Endothelial cell of umbilical vein (primary cell): ENCODE measurements at regions not wholly inside any gene's neighbourhood (a gene's known extent, or its start where the extent isn't known, plus 50 kb on each side); places are given as distances from the start of the nearest gene placed in this dataset.

Experiments
- BruUV-seq: library from RNA; stranded (reverse); fragments of 400-500 nt; replicated peaks from 2 replicates; lab custom pipeline; 2021; lab: Mats Ljungman, UMichigan
- CTCF ChIA-PET: fragments of 300-600, 350-600 bp; sonication (Branson Sonifier 250); formaldehyde crosslinking; loops from one replicate; lab custom pipeline; 2021; ENCODE audit warnings: antibody characterized with exemption, inconsistent platforms; lab: Charles Lee
- POLR2A ChIA-PET: fragments of 300-600, 350-600 bp; sonication (Branson Sonifier 250); formaldehyde crosslinking; loops from one replicate; lab custom pipeline; 2021; ENCODE audit warnings: antibody characterized with exemption, inconsistent platforms; lab: Charles Lee
- DNase-seq: peaks from one replicate; pipeline ENCODE4 v3.0.0-alpha.2; 2011; ENCODE audit warnings: low read depth, low spot score
- FAIRE-seq: peaks from 2 replicates; lab custom pipeline; 2011; peaks lifted over from hg19 to GRCh38; lab: Jason Lieb, UNC
- H2AFZ ChIP-seq: 2 replicates; pipeline ENCODE4 v1.6.0; 2012; ENCODE audit warnings: low read depth, low read length, control low read depth, inconsistent platforms
- H3K27ac ChIP-seq: 2 replicates; pipeline ENCODE4 v1.5.1; 2011; ENCODE audit warnings: low read depth, mild to moderate bottlenecking, control low read depth, low read length, moderate library complexity; ENCODE audit not compliant: insufficient read depth
- H3K27me3 ChIP-seq, 2 experiments: 2 replicates each; pipeline versions ENCODE4 v1.6.0 to v1.6.1; 2011; ENCODE audit warnings: low read length in 2 of 2, mixed read lengths in 1 of 2; ENCODE audit not compliant: control insufficient read depth in 2 of 2, insufficient read depth in 2 of 2
- H3K36me3 ChIP-seq, 2 experiments: 2 replicates in 1 of 2; 3 replicates in 1 of 2; pipeline ENCODE4 v1.5.1; 2011; ENCODE audit warnings: low read length in 2 of 2, mild to moderate bottlenecking in 1 of 2, moderate library complexity in 1 of 2; ENCODE audit not compliant: control insufficient read depth in 2 of 2, insufficient read depth in 2 of 2; ENCODE audit errors: extremely low read depth in 1 of 2
- H3K4me1 ChIP-seq: 3 replicates; pipeline ENCODE4 v1.5.1; 2011; ENCODE audit warnings: mild to moderate bottlenecking, low read length; ENCODE audit not compliant: control insufficient read depth, insufficient read depth; ENCODE audit errors: extremely low read depth
- H3K4me2 ChIP-seq: 2 replicates; pipeline ENCODE4 v1.6.1; 2011; ENCODE audit warnings: low read length, control low read depth, mixed read lengths; ENCODE audit not compliant: insufficient read depth
- H3K4me3 ChIP-seq, 3 experiments: fragments of 200-600 bp in 1 of 3; sonication (generic), shearing (Covaris generic) in 1 of 3; replicated peaks in 1 of 3; 2 replicates each; pipeline ENCODE4 v1.5.1; 2011 to 2016; ENCODE audit warnings: control low read depth in 3 of 3, low read length in 3 of 3, mild to moderate bottlenecking in 2 of 3, inconsistent platforms in 1 of 3, low read depth in 1 of 3, moderate library complexity in 1 of 3; ENCODE audit not compliant: insufficient read depth in 1 of 3
- H3K79me2 ChIP-seq: 2 replicates; pipeline ENCODE4 v1.6.0; 2012; ENCODE audit warnings: low read length, inconsistent platforms; ENCODE audit not compliant: control insufficient read depth, insufficient read depth
- H3K9ac ChIP-seq: replicated peaks from 2 replicates; pipeline ENCODE3; 2011; ENCODE audit warnings: low read length, control low read depth; ENCODE audit not compliant: insufficient read depth; ENCODE audit errors: extremely low read depth
- H3K9me1 ChIP-seq: replicated peaks from 3 replicates; pipeline ENCODE4 v1.6.0; 2011; ENCODE audit warnings: mild to moderate bottlenecking, low read length; ENCODE audit not compliant: control insufficient read depth, insufficient read depth; ENCODE audit errors: extremely low read depth
- H3K9me3 ChIP-seq: replicated peaks from 2 replicates; pipeline ENCODE4 v1.5.1; 2012; ENCODE audit warnings: low read length, inconsistent platforms; ENCODE audit not compliant: control insufficient read depth, insufficient read depth
- H4K20me1 ChIP-seq: replicated peaks from 2 replicates; pipeline ENCODE3; 2011; ENCODE audit warnings: mild to moderate bottlenecking, low read length; ENCODE audit not compliant: control insufficient read depth, insufficient read depth; ENCODE audit errors: extremely low read depth
- CTCF ChIP-seq, 2 donors: IDR thresholded peaks; 1 replicate in 1 of 2; 2 replicates in 1 of 2; pipeline ENCODE4 v1.5.1; 2011; ENCODE audit warnings: low read length in 2 of 2, mild to moderate bottlenecking in 2 of 2, moderate library complexity in 2 of 2, control low read depth in 1 of 2, inconsistent platforms in 1 of 2, low read depth in 1 of 2; ENCODE audit not compliant: insufficient read depth in 1 of 2; ENCODE audit errors: extremely low read depth in 1 of 2
- EZH2 ChIP-seq: IDR thresholded peaks from 2 replicates; pipeline ENCODE4 v1.6.1; 2012; ENCODE audit warnings: borderline replicate concordance, low read depth, mild to moderate bottlenecking, moderate library complexity, low read length, inconsistent platforms; ENCODE audit not compliant: severe bottlenecking
- FOS ChIP-seq: IDR thresholded peaks from 2 replicates; pipeline ENCODE4 v1.6.1; 2011; ENCODE audit warnings: mild to moderate bottlenecking, low read length, moderate library complexity, borderline replicate concordance; ENCODE audit not compliant: insufficient read depth
- GATA2 ChIP-seq: IDR thresholded peaks from 2 replicates; pipeline ENCODE4 v1.7.0; 2011; ENCODE audit warnings: low read depth, mild to moderate bottlenecking, moderate library complexity, mixed read lengths, low read length; ENCODE audit not compliant: insufficient read length, insufficient read depth
- JUN ChIP-seq: IDR thresholded peaks from 2 replicates; pipeline ENCODE4 v1.6.1; 2011; ENCODE audit warnings: borderline replicate concordance, low read depth; ENCODE audit not compliant: insufficient read length, insufficient read depth
- MYC ChIP-seq: IDR thresholded peaks from one replicate; pipeline ENCODE4 v1.6.1; 2011; ENCODE audit warnings: mild to moderate bottlenecking, low read depth, low read length
- POLR2A ChIP-seq: IDR thresholded peaks from 2 replicates; pipeline ENCODE4 v1.6.1; 2012; ENCODE audit warnings: low read depth, mild to moderate bottlenecking, control low read depth, low read length
- POLR2AphosphoS5 ChIP-seq: IDR thresholded peaks from 2 replicates; pipeline ENCODE4 v1.6.1; 2012; ENCODE audit warnings: low read depth, mild to moderate bottlenecking, control low read depth, low read length, moderate library complexity; ENCODE audit not compliant: insufficient read depth
- dilution Hi-C: fragments of 300-500 bp; cut with MboI; formaldehyde crosslinking; loops from one replicate; pipeline ENCODE4 v1.15.0; 2019; ENCODE audit warnings: low sequenced_read_pairs; ENCODE audit not compliant: extremely low pct_ligation_motif_present
- intact Hi-C: fragments of 100-400 bp; cut with micrococcal nuclease; formaldehyde crosslinking; loops from one replicate; pipeline ENCODE4 v1.10.0; 2022
- TF ChIP-seq, protein P1 (sequence below): IDR thresholded peaks from 2 replicates; pipeline ENCODE4 v1.6.1; 2011; ENCODE audit not compliant: insufficient read depth, insufficient read length

- no peaks in the 10 kb centered on the region for H3K27me3 ChIP-seq
- H3K9me3 ChIP-seq: no peaks in the 10 kb centered on the region
- intact Hi-C loops: no loop called here
- no peaks in the 10 kb centered on the region for H4K20me1 ChIP-seq
- ChIA-PET CTCF (interaction anchor here (1.0 to 3.0 kb wide), 3 partner anchors 12 to 39 kb away, joined by 4 to 27 read pairs (median 7); no protein-coding TSS in a partner anchor), POLR2A (no interaction called here)
- H2AFZ ChIP-seq: no peak overlapping the region
- no peak overlapping the region for H3K9ac ChIP-seq
- H3K4me2 ChIP-seq: no peak overlapping the region
- H3K79me2 ChIP-seq: peaks cover 69% of the 10 kb centered on the region
- dilution Hi-C loops: no loop called here
- DNase-seq (no peak), FAIRE-seq (no peak)
- BruUV-seq: no TSS peak
- H3K27ac ChIP-seq: peak overlapping the region; percentile 99
- no peaks in the 10 kb centered on the region for H3K36me3 ChIP-seq
- no peak for TF ChIP-seq POLR2AphosphoS5
- TF ChIP-seq JUN: no peak
- no peak for TF ChIP-seq POLR2A
- TF ChIP-seq, protein P1, sequence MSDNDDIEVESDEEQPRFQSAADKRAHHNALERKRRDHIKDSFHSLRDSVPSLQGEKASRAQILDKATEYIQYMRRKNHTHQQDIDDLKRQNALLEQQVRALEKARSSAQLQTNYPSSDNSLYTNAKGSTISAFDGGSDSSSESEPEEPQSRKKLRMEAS: no peak
- no peak for TF ChIP-seq CTCF (IDR thresholded peaks at IDR 0.05; ENCODE audit: extremely low read depth in 1 of 2, insufficient read depth in 1 of 2, low read depth in 1 of 2, low read length in 2 of 2)
- no peak for TF ChIP-seq EZH2
- no peak for TF ChIP-seq MYC
- TF ChIP-seq FOS: no peak
- no peak for TF ChIP-seq GATA2
- H3K4me3 ChIP-seq: no peak overlapping the region
- H3K9me1 ChIP-seq: no peaks in the 10 kb centered on the region
- H3K4me1 ChIP-seq: peaks cover 88% of the 10 kb centered on the region
Observed at GRCh38 chr1:201752333-201752732, 76.6 kb upstream of the IPO9 start.
